H1 (cell line): ENCODE measurements at regions not wholly inside any gene's neighbourhood (a gene's known extent, or its start where the extent isn't known, plus 50 kb on each side); places are given as distances from the start of the nearest gene placed in this dataset.

Source experiments
- CTCF ChIA-PET: fragments of 300-600 bp; sonication (Branson Sonifier 250); formaldehyde crosslinking; loops from one replicate; lab custom pipeline; 2021; ENCODE audit not compliant: partially characterized antibody; lab: Charles Lee
- POLR2A ChIA-PET: fragments of 300-600 bp; sonication (Branson Sonifier 250); formaldehyde crosslinking; loops from one replicate; lab custom pipeline; 2021; ENCODE audit warnings: inconsistent platforms; ENCODE audit not compliant: partially characterized antibody; lab: Charles Lee
- DNase-seq, 2 experiments: peaks; one replicate each; pipeline versions ENCODE4 v3.0.0 to v3.0.0-alpha.2; 2010 to 2022; ENCODE audit warnings: low spot score in 2 of 2, low read depth in 1 of 2, mixed read lengths in 1 of 2
- FAIRE-seq: peaks from 2 replicates; lab custom pipeline; 2011; peaks lifted over from hg19 to GRCh38; lab: Jason Lieb, UNC
- H2AFZ ChIP-seq: 2 replicates; pipeline ENCODE4 v1.8.1; 2012; ENCODE audit warnings: low read length, inconsistent platforms
- H2AK5ac ChIP-seq: 2 replicates; pipeline ENCODE4 v1.6.1; 2013; ENCODE audit warnings: low read depth, low read length
- H2BK120ac ChIP-seq: replicated peaks from 2 replicates; pipeline ENCODE3; 2013; ENCODE audit warnings: low read depth, low read length, inconsistent platforms
- H2BK12ac ChIP-seq: 2 replicates; pipeline ENCODE4 v1.6.1; 2013; ENCODE audit warnings: low read depth, low read length
- H2BK15ac ChIP-seq: 2 replicates; pipeline ENCODE4 v1.6.1; 2013; ENCODE audit warnings: low read length
- H2BK20ac ChIP-seq: 2 replicates; pipeline ENCODE4 v1.6.1; 2013; ENCODE audit warnings: low read length
- H2BK5ac ChIP-seq: 2 replicates; pipeline ENCODE4 v1.6.1; 2013; ENCODE audit warnings: low read depth, low read length
- H3K14ac ChIP-seq: 2 replicates; pipeline ENCODE4 v1.6.1; 2013; ENCODE audit warnings: inconsistent platforms; ENCODE audit not compliant: insufficient read length
- H3K18ac ChIP-seq: 2 replicates; pipeline ENCODE4 v1.6.1; 2013; ENCODE audit warnings: low read length; ENCODE audit errors: extremely low read depth
- H3K23ac ChIP-seq: 2 replicates; pipeline ENCODE4 v1.6.1; 2013; ENCODE audit warnings: inconsistent platforms; ENCODE audit not compliant: insufficient read length
- H3K23me2 ChIP-seq: 2 replicates; pipeline ENCODE4 v1.6.1; 2013; ENCODE audit warnings: low read depth, low read length
- H3K27ac ChIP-seq: 2 replicates; pipeline ENCODE4 v1.6.1; 2011; ENCODE audit warnings: low read depth, low read length, inconsistent platforms
- H3K27me3 ChIP-seq, 4 experiments: replicated peaks in 1 of 4; 1 replicate in 1 of 4; 2 replicates in 3 of 4; pipeline versions ENCODE4 v1.6.1 to v1.8.1; 2011 to 2013; ENCODE audit warnings: low read length in 3 of 4, mild to moderate bottlenecking in 3 of 4, inconsistent platforms in 2 of 4, mixed read lengths in 2 of 4, moderate library complexity in 1 of 4; ENCODE audit not compliant: control insufficient read depth in 3 of 4, insufficient read depth in 3 of 4; ENCODE audit errors: extremely low read depth in 1 of 4
- H3K36me3 ChIP-seq, 4 experiments: 2 replicates each; pipeline versions ENCODE4 v1.6.1 to v1.8.1; 2011 to 2013; ENCODE audit warnings: mild to moderate bottlenecking in 4 of 4, low read length in 3 of 4, moderate library complexity in 2 of 4, control low read depth in 1 of 4, inconsistent platforms in 1 of 4; ENCODE audit not compliant: insufficient read depth in 4 of 4, control insufficient read depth in 2 of 4
- H3K4ac ChIP-seq: replicated peaks from 2 replicates; pipeline ENCODE3; 2013; ENCODE audit warnings: low read length, low read depth, mixed read lengths, inconsistent platforms; ENCODE audit not compliant: insufficient read length
- H3K4me1 ChIP-seq, 4 experiments: replicated peaks in 1 of 4; 1 replicate in 1 of 4; 2 replicates in 3 of 4; pipeline versions ENCODE4 v1.6.1 to v1.8.1; 2011 to 2013; ENCODE audit warnings: low read length in 3 of 4, inconsistent platforms in 2 of 4, mixed read lengths in 1 of 4; ENCODE audit not compliant: insufficient read depth in 4 of 4, control insufficient read depth in 3 of 4
- H3K4me2 ChIP-seq, 2 experiments: 2 replicates each; pipeline versions ENCODE4 v1.6.1 to v1.8.1; 2011 to 2013; ENCODE audit warnings: low read depth in 2 of 2, low read length in 2 of 2, control low read depth in 1 of 2, inconsistent platforms in 1 of 2, mild to moderate bottlenecking in 1 of 2; ENCODE audit not compliant: insufficient read depth in 1 of 2
- H3K4me3 ChIP-seq, 4 experiments: fragments of 200-600, 300-600 bp in 1 of 4; sonication (generic), shearing (Covaris generic), sonication (Bioruptor Twin) in 1 of 4; 2 replicates each; pipeline versions ENCODE4 v1.5.1 to v1.8.1; 2011 to 2016; ENCODE audit warnings: low read length in 4 of 4, low read depth in 3 of 4, control low read depth in 2 of 4, inconsistent platforms in 2 of 4, mild to moderate bottlenecking in 2 of 4, mixed read lengths in 1 of 4, moderate library complexity in 1 of 4; ENCODE audit not compliant: insufficient read depth in 2 of 4; ENCODE audit errors: extremely low read depth in 1 of 4
- H3K56ac ChIP-seq: replicated peaks from 2 replicates; pipeline ENCODE3; 2013; ENCODE audit warnings: low read depth, mild to moderate bottlenecking, mixed read lengths, low read length, inconsistent platforms; ENCODE audit not compliant: insufficient read length
- H3K79me1 ChIP-seq: 2 replicates; pipeline ENCODE4 v1.6.1; 2013; ENCODE audit warnings: low read depth, low read length, control low read depth
- H3K79me2 ChIP-seq, 2 experiments: 2 replicates each; pipeline versions ENCODE4 v1.6.1 to v1.8.1; 2012 to 2013; ENCODE audit warnings: low read length in 2 of 2, mild to moderate bottlenecking in 2 of 2, inconsistent platforms in 1 of 2; ENCODE audit not compliant: insufficient read depth in 2 of 2, control insufficient read depth in 1 of 2
- H3K9ac ChIP-seq, 4 experiments: replicated peaks in 1 of 4; 1 replicate in 1 of 4; 2 replicates in 3 of 4; pipeline versions ENCODE4 v1.6.1 to v1.8.1; 2011 to 2013; ENCODE audit warnings: low read depth in 3 of 4, low read length in 3 of 4, control low read depth in 2 of 4, mild to moderate bottlenecking in 2 of 4, moderate library complexity in 2 of 4, inconsistent platforms in 1 of 4; ENCODE audit errors: extremely low read depth in 1 of 4
- H3K9me3 ChIP-seq, 2 experiments: 2 replicates each; pipeline versions ENCODE4 v1.6.1 to v1.8.1; 2012 to 2013; ENCODE audit warnings: mild to moderate bottlenecking in 2 of 2, moderate library complexity in 2 of 2, control low read depth in 1 of 2, inconsistent platforms in 1 of 2, low read depth in 1 of 2, low read length in 1 of 2, mixed read lengths in 1 of 2; ENCODE audit not compliant: insufficient read depth in 2 of 2
- H4K20me1 ChIP-seq, 2 experiments: replicated peaks in 1 of 2; 2 replicates each; pipeline versions ENCODE3 to v1.8.1; 2011 to 2013; ENCODE audit warnings: inconsistent platforms in 2 of 2, low read length in 2 of 2, mild to moderate bottlenecking in 1 of 2; ENCODE audit not compliant: insufficient read depth in 2 of 2, control insufficient read depth in 1 of 2
- H4K5ac ChIP-seq: 2 replicates; pipeline ENCODE4 v1.6.1; 2013; ENCODE audit warnings: low read length, low read depth, mixed read lengths, inconsistent platforms; ENCODE audit not compliant: insufficient read length
- H4K8ac ChIP-seq: 2 replicates; pipeline ENCODE4 v1.8.0; 2013; ENCODE audit warnings: mild to moderate bottlenecking, moderate library complexity, low read length, inconsistent platforms; ENCODE audit not compliant: insufficient read depth; ENCODE audit errors: extremely low read depth
- H4K91ac ChIP-seq: replicated peaks from 2 replicates; pipeline ENCODE3; 2013; ENCODE audit warnings: low read length, mixed read lengths, inconsistent platforms; ENCODE audit not compliant: insufficient read length
- HDAC2 ChIP-seq, 2 experiments: fragments of 300-600 bp in 1 of 2; sonication (generic) in 1 of 2; IDR thresholded peaks; 2 replicates each; pipeline ENCODE4 v1.6.1; 2011 to 2012; ENCODE audit warnings: low read depth in 2 of 2, low read length in 2 of 2, mild to moderate bottlenecking in 2 of 2, moderate library complexity in 2 of 2, borderline replicate concordance in 1 of 2, inconsistent platforms in 1 of 2
- KDM1A ChIP-seq: fragments of 200-600, 300-600 bp; sonication (generic); IDR thresholded peaks from 2 replicates; pipeline ENCODE4 v1.7.1; 2016; ENCODE audit warnings: mild to moderate bottlenecking, low read length, borderline replicate concordance
- NRF1 ChIP-seq: IDR thresholded peaks from 2 replicates; pipeline ENCODE4 v1.6.1; 2011; ENCODE audit warnings: mild to moderate bottlenecking, low read depth, low read length, improper control_type of control experiment
- TAF7 ChIP-seq: optimal IDR thresholded peaks from 2 replicates; pipeline ENCODE3; 2011; ENCODE audit warnings: low read depth, mild to moderate bottlenecking, inconsistent platforms, low read length, moderate library complexity, borderline replicate concordance
- WGBS, 2 experiments: shearing (Covaris generic) in 1 of 2; methylation state at CpG; one replicate each; pipeline versions ENCODE4 v1.1.6 to v1.1.7; 2013 to 2015; ENCODE audit warnings: low lambda C conversion rate in 2 of 2, mixed read lengths in 2 of 2, inconsistent platforms in 1 of 2, low coverage in 1 of 2, missing lambda C conversion rate in 1 of 2; ENCODE audit not compliant: insufficient replicate concordance in 2 of 2, insufficient coverage in 1 of 2, insufficient read length in 1 of 2; ENCODE audit errors: extremely low coverage in 1 of 2, missing lambda C conversion rate in 1 of 2; 5-methylcytosine and 5-hydroxymethylcytosine counted together
- TF ChIP-seq, protein P1 (sequence below): IDR thresholded peaks from 2 replicates; pipeline ENCODE4 v1.6.1; 2011; ENCODE audit warnings: low read length, improper control_type of control experiment

- Histone ChIP-seq H3K4me1 (peaks cover 6 to 17% (median 11%) of the 10 kb centered on the region in 4 experiments; a peak in 6 of 7 replicates), H3K14ac (no peak overlapping the region), H3K9me3 (no peaks in the 10 kb centered on the region), H4K8ac (no peak overlapping the region), H3K23ac (no peak overlapping the region), H3K9ac (no peak overlapping the region), H4K20me1 (no peaks in the 10 kb centered on the region), H2BK5ac (no peak overlapping the region), H2BK20ac (no peak overlapping the region), H3K56ac (no peak overlapping the region), H2BK15ac (no peak overlapping the region), H3K4me3 (no peak overlapping the region), H3K4me2 (no peak overlapping the region), H4K5ac (no peak overlapping the region), H3K27ac (no peak overlapping the region), H2BK120ac (no peak overlapping the region), H3K23me2 (no peaks in the 10 kb centered on the region), H2AFZ (no peak overlapping the region), H2BK12ac (no peak overlapping the region), H3K18ac (no peak overlapping the region), H3K27me3 (no peaks in the 10 kb centered on the region), H2AK5ac (no peak overlapping the region), H3K79me2 (no peaks in the 10 kb centered on the region), H4K91ac (no peak overlapping the region), H3K79me1 (no peaks in the 10 kb centered on the region; the same call in none of the 2 replicates), H3K36me3 (no peaks in the 10 kb centered on the region), H3K4ac (no peak overlapping the region)
- FAIRE-seq = no peak
- 87% methylated on average over 4 of the region's 4 CpGs; no CpG with 5 or more reads in 1 of the 2 experiments for WGBS, 2 experiments
- POLR2A ChIA-PET = interaction anchor here (1.4 kb wide), 1 partner anchor 89 kb away, joined by 3 read pairs; no protein-coding TSS in a partner anchor
- no peak for DNase-seq
- TF ChIP-seq HDAC2 (IDR thresholded peaks at IDR 0.05; ENCODE audit: borderline replicate concordance in 1 of 2, low read depth in 2 of 2, low read length in 2 of 2) (peak in 1 of 2 experiments; percentile 48; a peak in 1 of 4 replicates), TAF7 (no peak), NRF1 (no peak), KDM1A (peak; percentile 75)
- TF ChIP-seq, protein P1, sequence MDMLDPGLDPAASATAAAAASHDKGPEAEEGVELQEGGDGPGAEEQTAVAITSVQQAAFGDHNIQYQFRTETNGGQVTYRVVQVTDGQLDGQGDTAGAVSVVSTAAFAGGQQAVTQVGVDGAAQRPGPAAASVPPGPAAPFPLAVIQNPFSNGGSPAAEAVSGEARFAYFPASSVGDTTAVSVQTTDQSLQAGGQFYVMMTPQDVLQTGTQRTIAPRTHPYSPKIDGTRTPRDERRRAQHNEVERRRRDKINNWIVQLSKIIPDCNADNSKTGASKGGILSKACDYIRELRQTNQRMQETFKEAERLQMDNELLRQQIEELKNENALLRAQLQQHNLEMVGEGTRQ = no peak
- CTCF ChIA-PET = interaction anchor here (0.7 to 9.4 kb wide), 12 partner anchors 10 to 97 kb away, joined by 3 to 64 read pairs (median 4); no protein-coding TSS in a partner anchor
Measured at GRCh38 chr11:45024846-45025588, 74.3 kb upstream of the TP53I11 start.
